ENCODE measurements at regions not wholly inside any gene's neighbourhood (a gene's known extent, or its start where the extent isn't known, plus 50 kb on each side); places are given as distances from the start of the nearest gene placed in this dataset.

- no peak for DNase-seq
Observed at GRCh38 chr5:53423724-53424123, 56.7 kb upstream of the FST start.

DNA sequence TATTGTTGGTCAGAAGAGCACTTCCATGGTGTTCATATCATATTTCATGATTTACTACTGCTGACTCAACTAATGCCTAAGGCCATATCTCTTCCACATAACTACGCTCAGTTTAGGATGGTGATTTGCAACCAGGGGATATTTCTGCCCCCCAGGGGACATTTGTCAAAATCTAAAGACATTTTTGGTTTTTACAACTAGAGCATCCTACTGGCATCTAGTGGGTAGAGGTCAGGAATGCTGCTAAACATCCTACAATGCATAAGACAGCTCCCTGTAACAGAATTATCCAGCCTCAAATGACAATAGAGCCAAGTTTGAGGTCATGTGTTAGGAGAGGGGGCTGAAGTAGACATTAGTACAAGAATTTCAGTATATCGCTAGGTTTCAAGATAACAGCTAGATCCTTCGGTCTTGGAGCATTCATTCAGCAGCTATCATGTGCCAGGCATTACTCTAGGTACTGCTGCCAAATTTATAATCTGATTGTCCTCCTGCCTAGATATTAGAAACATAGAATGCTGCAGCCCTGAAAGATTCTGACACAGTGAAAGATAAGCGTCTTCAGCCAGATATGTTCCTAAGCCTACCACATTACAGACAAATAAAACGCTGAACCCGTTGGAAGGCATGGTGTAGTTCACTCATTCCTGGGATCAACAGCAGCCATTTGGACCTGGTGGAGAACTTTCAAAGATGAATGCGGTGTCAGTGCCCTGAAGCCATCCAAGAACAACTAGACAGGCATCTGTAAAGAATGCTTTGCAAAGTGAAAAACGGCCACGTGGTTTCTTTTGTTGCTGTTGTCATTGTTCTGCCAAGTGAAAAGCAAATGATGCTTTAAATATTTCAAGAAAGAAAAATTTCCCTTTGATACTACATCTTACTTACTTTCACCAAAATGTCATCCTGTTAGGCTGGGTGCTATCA, 55.5 kb upstream of the FST start:
- no peak for DNase-seq

DNA sequence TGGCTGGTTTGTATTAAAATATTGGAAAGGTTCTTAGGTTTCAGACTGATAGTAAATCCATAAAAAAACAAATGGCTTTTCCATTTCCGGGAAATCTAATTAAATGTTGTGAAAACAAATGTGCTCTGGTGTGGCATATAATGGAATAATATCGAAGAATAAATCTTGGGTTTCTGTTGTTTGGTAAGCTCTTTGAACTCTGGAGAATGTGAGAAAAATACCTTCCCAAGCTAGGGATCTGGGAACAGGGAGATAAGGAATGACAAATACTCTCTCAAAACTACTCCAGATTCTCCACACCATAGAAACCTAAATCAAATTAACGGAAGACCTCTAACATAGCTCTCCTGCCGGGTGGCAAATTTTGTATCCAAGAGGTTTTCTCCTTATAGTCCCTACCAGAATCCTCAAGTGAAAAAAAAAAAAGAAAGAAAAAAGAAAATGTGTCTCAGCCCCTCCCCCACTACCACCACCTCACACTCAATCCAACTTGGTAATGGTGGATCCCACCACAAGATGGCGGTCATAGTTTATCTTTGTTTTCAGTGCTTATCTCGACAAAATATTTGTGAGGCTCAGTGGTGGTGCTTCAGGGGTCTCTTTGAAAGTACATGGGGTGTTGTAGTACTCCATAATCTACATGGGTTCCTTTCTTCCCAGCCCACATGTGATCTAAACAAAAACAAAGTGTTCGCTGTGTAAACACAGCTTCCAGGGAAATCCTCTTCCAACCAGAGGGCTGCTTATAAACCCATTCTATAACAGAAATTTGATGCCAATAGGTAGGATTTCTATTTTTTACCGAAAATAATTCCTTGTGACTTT, 54.5 kb upstream of the FST start:
- no peak for DNase-seq

GRCh38 chr5:53426512-53426830, 54.0 kb upstream of the FST start:
- DNase-seq, result no peak

DNA sequence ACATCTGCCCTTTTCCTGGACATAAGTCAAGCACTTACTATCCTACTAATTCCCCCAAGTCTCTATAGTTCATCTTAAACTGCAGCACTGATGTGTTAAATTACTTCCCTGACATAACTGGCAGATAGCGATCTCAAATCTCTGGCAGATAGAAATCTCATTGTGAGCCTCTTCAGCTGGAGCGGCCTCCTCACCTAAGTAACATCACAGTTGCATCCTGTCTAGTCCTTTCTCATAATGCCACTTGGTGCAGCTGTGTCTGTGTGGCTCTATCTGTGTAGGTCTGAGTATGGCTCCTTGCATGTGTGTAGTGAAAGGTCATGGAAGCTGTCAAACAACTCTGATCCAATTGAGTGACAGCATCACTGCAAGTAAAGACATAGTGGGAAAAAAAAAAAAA, 53.6 kb upstream of the FST start:
- DNase-seq, result no peak

- DNase-seq, result no peak
Observed at GRCh38 chr5:53427965-53428364, 52.5 kb upstream of the FST start.

GRCh38 chr5:53429706-53430105, 50.7 kb upstream of the FST start:
- DNase-seq, result no peak

GRCh38 chr5:53430618-53431252, 49.7 kb upstream of the FST start:
- DNase-seq, result no peak

Measured in NCI-H446 treated with DMSO at 0.1 percent for 48 hours (cell line).